HEK293T (cell line): ENCODE measurements at regions not wholly inside any gene's neighbourhood (a gene's known extent, or its start where the extent isn't known, plus 50 kb on each side); places are given as distances from the start of the nearest gene placed in this dataset.

Source experiments
- CTCF ChIA-PET: fragments of 350-600 bp; formaldehyde crosslinking; extraction: SDS; loops from one replicate; lab custom pipeline; 2021; ENCODE audit warnings: antibody characterized with exemption, inconsistent platforms; lab: Yijun Ruan, JAX
- POLR2A ChIA-PET: fragments of 350-600 bp; formaldehyde crosslinking; extraction: SDS; loops from one replicate; lab custom pipeline; 2020; ENCODE audit warnings: antibody characterized with exemption, inconsistent platforms; lab: Yijun Ruan, JAX
- DNase-seq: peaks from one replicate; pipeline ENCODE4 v3.0.0; 2012; ENCODE audit warnings: mixed read lengths; ENCODE audit errors: extremely low spot score
- ARNT ChIP-seq: fragments of 450-650 bp; IDR thresholded peaks from 2 replicates; pipeline ENCODE4 v1.6.1; 2017; ENCODE audit warnings: mild to moderate bottlenecking
- BHLHE40 ChIP-seq: fragments of 450-650 bp; IDR thresholded peaks from 2 replicates; pipeline ENCODE4 v1.6.1; 2016; ENCODE audit warnings: mild to moderate bottlenecking, moderate library complexity, borderline replicate concordance
- CTBP1 ChIP-seq: fragments of 450-650 bp; IDR thresholded peaks from 2 replicates; pipeline ENCODE4 v1.6.1; 2016; ENCODE audit warnings: borderline replicate concordance
- ELF4 ChIP-seq: fragments of 450-650 bp; IDR thresholded peaks from 2 replicates; pipeline ENCODE4 v1.6.1; 2017; ENCODE audit warnings: antibody characterized with exemption
- FOXA1 ChIP-seq: fragments of 450-650 bp; IDR thresholded peaks from 2 replicates; pipeline ENCODE4 v1.6.1; 2016; ENCODE audit warnings: mild to moderate bottlenecking
- FOXK2 ChIP-seq: fragments of 450-650 bp; IDR thresholded peaks from 2 replicates; pipeline ENCODE4 v1.6.1; 2016; ENCODE audit warnings: mild to moderate bottlenecking
- FOXM1 ChIP-seq: fragments of 450-650 bp; IDR thresholded peaks from 2 replicates; pipeline ENCODE4 v1.6.1; 2017; ENCODE audit warnings: mild to moderate bottlenecking, borderline replicate concordance
- HDGF ChIP-seq: fragments of 450-650 bp; IDR thresholded peaks from 2 replicates; pipeline ENCODE4 v1.6.1; 2017; ENCODE audit warnings: antibody characterized with exemption, borderline replicate concordance
- L3MBTL2 ChIP-seq: fragments of 450-650 bp; conservative IDR thresholded peaks from 2 replicates; pipeline ENCODE4 v1.6.1; 2016; ENCODE audit warnings: mild to moderate bottlenecking
- LEF1 ChIP-seq: fragments of 450-650 bp; IDR thresholded peaks from 2 replicates; pipeline ENCODE4 v1.6.1; 2017; ENCODE audit warnings: mild to moderate bottlenecking, borderline replicate concordance
- NFRKB ChIP-seq: fragments of 450-650 bp; IDR thresholded peaks from 2 replicates; pipeline ENCODE4 v1.6.1; 2016; ENCODE audit warnings: mild to moderate bottlenecking, moderate library complexity
- PKNOX1 ChIP-seq: fragments of 450-650 bp; IDR thresholded peaks from 2 replicates; pipeline ENCODE4 v1.6.1; 2016
- SP1 ChIP-seq: fragments of 450-650 bp; IDR thresholded peaks from 2 replicates; pipeline ENCODE4 v1.6.1; 2017
- SUZ12 ChIP-seq: fragments of 450-650 bp; IDR thresholded peaks from 2 replicates; pipeline ENCODE4 v1.6.1; 2016; ENCODE audit warnings: mild to moderate bottlenecking
- TARDBP ChIP-seq: fragments of 450-650 bp; IDR thresholded peaks from 2 replicates; pipeline ENCODE4 v1.6.1; 2016
- ZNF384 ChIP-seq: fragments of 450-650 bp; IDR thresholded peaks from 2 replicates; pipeline ENCODE4 v1.6.1; 2016

- no peak for TF ChIP-seq NFRKB
- no peak for TF ChIP-seq L3MBTL2
- no peak for TF ChIP-seq BHLHE40
- no peak for TF ChIP-seq HDGF
- no peak for TF ChIP-seq CTBP1
- TF ChIP-seq ELF4 = no peak
- no peak for TF ChIP-seq SUZ12
- TF ChIP-seq FOXM1 = no peak
- no peak for TF ChIP-seq LEF1
- TF ChIP-seq FOXA1 = no peak
- TF ChIP-seq FOXK2 = no peak
- no peak for TF ChIP-seq SP1
- TF ChIP-seq TARDBP = no peak
- TF ChIP-seq PKNOX1 = no peak
- no peak for TF ChIP-seq ARNT
- no peak for TF ChIP-seq ZNF384
- DNase-seq = no peak
- POLR2A ChIA-PET = no interaction called here
- CTCF ChIA-PET = no interaction called here
These were observed 133.2 kb upstream of the DPH6 start for GRCh38 chr15:35679186-35679585.

- DNase-seq = no peak
- CTCF ChIA-PET = no interaction called here
- POLR2A ChIA-PET = no interaction called here
- no peak for TF ChIP-seq ARNT
- no peak for TF ChIP-seq SP1
- TF ChIP-seq BHLHE40 = no peak
- TF ChIP-seq HDGF = no peak
- TF ChIP-seq FOXM1 = no peak
- TF ChIP-seq NFRKB = no peak
- no peak for TF ChIP-seq L3MBTL2
- TF ChIP-seq CTBP1 = no peak
- TF ChIP-seq LEF1 = no peak
- no peak for TF ChIP-seq TARDBP
- no peak for TF ChIP-seq ELF4
- TF ChIP-seq SUZ12 = no peak
These were observed 135.0 kb upstream of the DPH6 start for GRCh38 chr15:35680951-35681350.

DNA sequence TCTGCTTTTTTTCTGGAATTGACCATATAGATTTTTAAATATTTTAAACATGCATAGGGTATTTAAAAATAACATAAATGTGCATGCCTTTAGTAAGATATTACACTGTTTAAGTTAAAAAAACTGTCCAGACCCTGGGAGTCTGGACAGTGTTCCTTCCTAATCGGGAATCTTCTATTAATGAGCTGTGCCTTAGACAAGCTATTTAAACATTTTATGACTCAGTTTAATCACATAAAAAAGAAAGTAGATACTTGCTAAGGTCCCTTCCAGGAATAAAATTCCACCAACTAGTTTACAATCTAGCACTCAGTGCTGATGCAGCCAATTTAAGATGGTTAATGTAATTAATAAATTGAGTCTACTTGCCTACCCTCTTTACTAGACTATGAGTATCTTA is 140.4 kb upstream of the DPH6 start:
- POLR2A ChIA-PET = no interaction called here
- DNase-seq = no peak
- no peak for TF ChIP-seq FOXA1
- CTCF ChIA-PET = no interaction called here

- ChIA-PET POLR2A (no interaction called here), CTCF (interaction anchor here (0.7 kb wide), 1 partner anchor 178 kb away, joined by 3 read pairs; no protein-coding TSS in a partner anchor)
- no peak for TF ChIP-seq ELF4
- no peak for TF ChIP-seq NFRKB
- no peak for TF ChIP-seq FOXM1
- TF ChIP-seq ARNT = no peak
- no peak for TF ChIP-seq SP1
- TF ChIP-seq PKNOX1 = no peak
- TF ChIP-seq SUZ12 = no peak
- no peak for TF ChIP-seq BHLHE40
- no peak for TF ChIP-seq FOXA1
- TF ChIP-seq CTBP1 = no peak
- DNase-seq = no peak
These were observed 143.3 kb upstream of the DPH6 start for GRCh38 chr15:35689266-35689665.

- DNase-seq = no peak
- no peak for TF ChIP-seq FOXM1
- TF ChIP-seq L3MBTL2 = no peak
- no peak for TF ChIP-seq ELF4
- TF ChIP-seq CTBP1 = no peak
- no peak for TF ChIP-seq ZNF384
- TF ChIP-seq HDGF = no peak
- no peak for TF ChIP-seq LEF1
- TF ChIP-seq PKNOX1 = no peak
- no peak for TF ChIP-seq FOXK2
- no peak for TF ChIP-seq TARDBP
- no peak for TF ChIP-seq SUZ12
- no peak for TF ChIP-seq BHLHE40
- no peak for TF ChIP-seq ARNT
- no peak for TF ChIP-seq FOXA1
- no peak for TF ChIP-seq SP1
- no peak for TF ChIP-seq NFRKB
- ChIA-PET POLR2A (no interaction called here), CTCF (no interaction called here)
These were observed 144.1 kb upstream of the DPH6 start for GRCh38 chr15:35690089-35690488.

DNA sequence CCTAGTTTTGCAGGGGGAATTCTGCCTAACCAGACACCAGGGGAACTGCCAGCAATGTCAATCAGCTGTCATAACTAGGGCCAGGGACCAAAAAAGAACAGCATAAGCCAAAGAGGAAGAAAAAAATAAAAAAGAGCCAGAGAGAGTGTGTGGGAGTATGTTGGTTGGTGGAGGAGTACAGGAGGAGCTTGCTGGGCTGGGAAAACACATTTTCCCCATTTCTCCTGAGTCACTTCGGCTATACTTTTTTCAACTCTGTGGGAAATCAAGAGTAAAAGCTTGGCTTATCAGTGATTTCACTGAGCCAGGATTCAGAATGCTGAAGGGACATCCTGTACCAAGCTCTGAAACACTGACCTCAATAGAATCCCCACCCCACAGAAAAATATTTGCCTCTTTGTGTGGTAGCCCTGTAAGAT is 144.7 kb upstream of the DPH6 start:
- no peak for DNase-seq
- ChIA-PET POLR2A (no interaction called here), CTCF (no interaction called here)
- TF ChIP-seq PKNOX1 = no peak
- TF ChIP-seq LEF1 = no peak
- TF ChIP-seq ARNT = no peak
- no peak for TF ChIP-seq BHLHE40
- no peak for TF ChIP-seq FOXK2
- no peak for TF ChIP-seq ELF4
- TF ChIP-seq CTBP1 = no peak
- no peak for TF ChIP-seq HDGF
- no peak for TF ChIP-seq SUZ12
- TF ChIP-seq FOXA1 = no peak
- TF ChIP-seq SP1 = no peak
- TF ChIP-seq L3MBTL2 = no peak
- no peak for TF ChIP-seq NFRKB
